ENCODE measurements at regions not wholly inside any gene's neighbourhood (a gene's known extent, or its start where the extent isn't known, plus 50 kb on each side); places are given as distances from the start of the nearest gene placed in this dataset.

DNA sequence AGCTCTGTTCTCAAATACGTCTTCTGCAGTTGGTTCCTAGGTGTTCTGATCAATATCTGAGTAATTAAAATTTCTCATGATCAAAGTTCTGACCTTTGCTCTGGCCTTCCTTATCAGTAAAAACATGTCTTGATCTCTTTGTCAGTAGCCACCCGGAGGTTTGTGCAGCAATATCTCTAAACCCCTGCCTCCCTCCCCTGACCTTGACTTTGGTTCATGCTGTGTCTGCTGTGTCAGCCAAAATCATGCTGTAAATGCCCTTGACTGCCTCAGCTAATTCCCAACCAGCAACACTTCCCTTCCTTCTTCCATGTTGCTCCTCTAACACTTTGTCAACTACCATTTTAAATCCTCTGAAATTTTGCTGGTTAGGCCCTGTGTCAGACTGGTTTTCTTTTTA, 424.7 kb downstream of the FAM181B start:
- no TSS peak for BruUV-seq (replicated peaks)
- no peak overlapping the region for H3K27ac Mint-ChIP-seq (ENCODE audit: low read depth, unreplicated experiment)
- H3K27me3 Mint-ChIP-seq (ENCODE audit: insufficient read depth, unreplicated experiment): peaks cover 14% of the 10 kb centered on the region
- no peak overlapping the region for H3K4me3 Mint-ChIP-seq (ENCODE audit: unreplicated experiment)
- intact Hi-C loops (cut with micrococcal nuclease): no loop called here
- no peaks in the 10 kb centered on the region for H3K4me1 Mint-ChIP-seq (ENCODE audit: insufficient read depth, unreplicated experiment)
- no peaks in the 10 kb centered on the region for H3K36me3 Mint-ChIP-seq (ENCODE audit: insufficient read depth, unreplicated experiment)
- TF ChIP-seq, protein P1, sequence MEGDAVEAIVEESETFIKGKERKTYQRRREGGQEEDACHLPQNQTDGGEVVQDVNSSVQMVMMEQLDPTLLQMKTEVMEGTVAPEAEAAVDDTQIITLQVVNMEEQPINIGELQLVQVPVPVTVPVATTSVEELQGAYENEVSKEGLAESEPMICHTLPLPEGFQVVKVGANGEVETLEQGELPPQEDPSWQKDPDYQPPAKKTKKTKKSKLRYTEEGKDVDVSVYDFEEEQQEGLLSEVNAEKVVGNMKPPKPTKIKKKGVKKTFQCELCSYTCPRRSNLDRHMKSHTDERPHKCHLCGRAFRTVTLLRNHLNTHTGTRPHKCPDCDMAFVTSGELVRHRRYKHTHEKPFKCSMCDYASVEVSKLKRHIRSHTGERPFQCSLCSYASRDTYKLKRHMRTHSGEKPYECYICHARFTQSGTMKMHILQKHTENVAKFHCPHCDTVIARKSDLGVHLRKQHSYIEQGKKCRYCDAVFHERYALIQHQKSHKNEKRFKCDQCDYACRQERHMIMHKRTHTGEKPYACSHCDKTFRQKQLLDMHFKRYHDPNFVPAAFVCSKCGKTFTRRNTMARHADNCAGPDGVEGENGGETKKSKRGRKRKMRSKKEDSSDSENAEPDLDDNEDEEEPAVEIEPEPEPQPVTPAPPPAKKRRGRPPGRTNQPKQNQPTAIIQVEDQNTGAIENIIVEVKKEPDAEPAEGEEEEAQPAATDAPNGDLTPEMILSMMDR (IDR thresholded peaks at IDR 0.05; ENCODE audit: unreplicated experiment): no peak
- H3K9me3 Mint-ChIP-seq (ENCODE audit: unreplicated experiment): no peaks in the 10 kb centered on the region
- no peak for DNase-seq (ENCODE audit: unreplicated experiment)
- POLR2A ChIA-PET: no interaction called here
- CTCF ChIA-PET: no interaction called here

GRCh38 chr11:82305123-82305522, 428.5 kb downstream of the FAM181B start:
- H3K4me1 Mint-ChIP-seq (ENCODE audit: insufficient read depth, unreplicated experiment): no peaks in the 10 kb centered on the region
- no peak overlapping the region for H3K4me3 Mint-ChIP-seq (ENCODE audit: unreplicated experiment)
- H3K27ac Mint-ChIP-seq (ENCODE audit: low read depth, unreplicated experiment): no peak overlapping the region
- TF ChIP-seq, protein P1 (IDR thresholded peaks at IDR 0.05; ENCODE audit: unreplicated experiment): no peak
- DNase-seq (ENCODE audit: unreplicated experiment): no peak
- no peaks in the 10 kb centered on the region for H3K9me3 Mint-ChIP-seq (ENCODE audit: unreplicated experiment)
- no peaks in the 10 kb centered on the region for H3K36me3 Mint-ChIP-seq (ENCODE audit: insufficient read depth, unreplicated experiment)
- peaks cover 31% of the 10 kb centered on the region for H3K27me3 Mint-ChIP-seq (ENCODE audit: insufficient read depth, unreplicated experiment)
- intact Hi-C loops (cut with micrococcal nuclease): no loop called here
- ChIA-PET POLR2A (no interaction called here), CTCF (no interaction called here)
- no TSS peak for BruUV-seq (replicated peaks)

DNA sequence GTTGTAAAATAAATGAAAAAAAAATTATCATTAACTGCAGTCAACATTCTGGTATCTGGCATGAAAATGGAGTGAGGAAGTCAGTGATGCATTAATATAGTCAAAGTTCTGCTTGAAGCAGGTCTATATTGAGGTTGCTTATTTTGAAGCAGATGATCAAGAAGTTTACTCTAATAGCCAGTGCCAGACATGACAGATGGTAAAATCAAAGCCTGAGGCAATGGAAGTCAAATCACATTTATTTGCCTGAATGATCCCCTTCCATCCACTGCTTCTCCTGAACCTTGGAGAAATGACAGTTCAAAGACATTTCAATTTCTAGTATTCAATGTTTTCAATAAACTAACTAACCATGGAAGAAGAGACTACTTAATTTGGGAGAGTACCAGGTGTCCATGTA, 430.0 kb downstream of the FAM181B start:
- POLR2A ChIA-PET: no interaction called here
- CTCF ChIA-PET: no interaction called here
- H3K27me3 Mint-ChIP-seq (ENCODE audit: insufficient read depth, unreplicated experiment): peaks cover 36% of the 10 kb centered on the region
- no TSS peak for BruUV-seq (replicated peaks)
- H3K4me1 Mint-ChIP-seq (ENCODE audit: insufficient read depth, unreplicated experiment): no peaks in the 10 kb centered on the region
- H3K27ac Mint-ChIP-seq (ENCODE audit: low read depth, unreplicated experiment): no peak overlapping the region
- H3K9me3 Mint-ChIP-seq (ENCODE audit: unreplicated experiment): no peaks in the 10 kb centered on the region
- TF ChIP-seq, protein P1 (IDR thresholded peaks at IDR 0.05; ENCODE audit: unreplicated experiment): no peak
- intact Hi-C loops (cut with micrococcal nuclease): no loop called here
- peaks cover 5% of the 10 kb centered on the region for H3K36me3 Mint-ChIP-seq (ENCODE audit: insufficient read depth, unreplicated experiment)
- no peak overlapping the region for H3K4me3 Mint-ChIP-seq (ENCODE audit: unreplicated experiment)
- DNase-seq (ENCODE audit: unreplicated experiment): no peak

- CTCF ChIA-PET: interaction anchor here (0.7 kb wide), 2 partner anchors 26 to 330 kb away, joined by 4 to 5 read pairs; no protein-coding TSS in a partner anchor
- no peaks in the 10 kb centered on the region for H3K27me3 Mint-ChIP-seq (ENCODE audit: insufficient read depth, unreplicated experiment)
- no TSS peak for BruUV-seq (replicated peaks)
- peaks cover 7% of the 10 kb centered on the region for H3K9me3 Mint-ChIP-seq (ENCODE audit: unreplicated experiment)
- no peak for DNase-seq (ENCODE audit: unreplicated experiment)
- POLR2A ChIA-PET: interaction anchor here (0.6 kb wide), 1 partner anchor 299 kb away, joined by 3 read pairs; no protein-coding TSS in a partner anchor
- no peaks in the 10 kb centered on the region for H3K4me1 Mint-ChIP-seq (ENCODE audit: insufficient read depth, unreplicated experiment)
- no peak overlapping the region for H3K4me3 Mint-ChIP-seq (ENCODE audit: unreplicated experiment)
- TF ChIP-seq, protein P1 (IDR thresholded peaks at IDR 0.05; ENCODE audit: unreplicated experiment): no peak
- no peaks in the 10 kb centered on the region for H3K36me3 Mint-ChIP-seq (ENCODE audit: insufficient read depth, unreplicated experiment)
- no peak overlapping the region for H3K27ac Mint-ChIP-seq (ENCODE audit: low read depth, unreplicated experiment)
- intact Hi-C loops (cut with micrococcal nuclease): no loop called here
Measured at GRCh38 chr11:82288471-82288870, 445.2 kb downstream of the FAM181B start.

All from MCF 10A (cell line).